GM12892 (cell line): ENCODE measurements at regions not wholly inside any gene's neighbourhood (a gene's known extent, or its start where the extent isn't known, plus 50 kb on each side); places are given as distances from the start of the nearest gene placed in this dataset.

ENCODE experiments used
- POLR2A ChIP-seq: IDR thresholded peaks from 2 replicates; pipeline ENCODE4 v1.6.1; 2011; ENCODE audit warnings: low read depth, low read length, control low read depth
- POLR2AphosphoS5 ChIP-seq: IDR thresholded peaks from 2 replicates; pipeline ENCODE4 v1.6.1; 2011; ENCODE audit warnings: low read depth, low read length, control low read depth
- TAF1 ChIP-seq: IDR thresholded peaks from 2 replicates; pipeline ENCODE4 v1.6.1; 2011; ENCODE audit warnings: low read depth, mild to moderate bottlenecking, control low read depth, low read length, borderline replicate concordance

- TF ChIP-seq POLR2A (no peak), POLR2AphosphoS5 (no peak), TAF1 (no peak)
Observed at GRCh38 chr12:59294221-59294620, 301.6 kb upstream of the SLC16A7 start.
